HG02885 (cell line): ENCODE measurements at regions not wholly inside any gene's neighbourhood (a gene's known extent, or its start where the extent isn't known, plus 50 kb on each side); places are given as distances from the start of the nearest gene placed in this dataset.
"Not testable (repeated sequence)": the region's sequence is repeated elsewhere in the genome, so short reads cannot be mapped to it uniquely, and the experiment has no call there.

Experiments
- ATAC-seq: cut with Tn5 transposase; IDR thresholded peaks from one replicate; pipeline ENCODE4 v1.9.1; 2021; ENCODE audit warnings: mild to moderate bottlenecking; ENCODE audit not compliant: unreplicated experiment, poor library complexity

GRCh38 chr7:86375602-86376001, 268.1 kb upstream of the GRM3 start:
- not testable (repeated sequence) for ATAC-seq

- no peak for ATAC-seq
Observed at GRCh38 chr7:86372262-86372661, 271.4 kb upstream of the GRM3 start.

- ATAC-seq = no peak
Observed at GRCh38 chr7:86366946-86367345, 276.8 kb upstream of the GRM3 start.

GRCh38 chr7:86340407-86340806, 303.3 kb upstream of the GRM3 start:
- not testable (repeated sequence) for ATAC-seq

- ATAC-seq = no peak
Observed at GRCh38 chr7:86339051-86339450, 304.7 kb upstream of the GRM3 start.

GRCh38 chr7:86328801-86329433, 314.8 kb upstream of the GRM3 start:
- ATAC-seq = no peak

GRCh38 chr7:86326847-86327246, 316.9 kb upstream of the GRM3 start:
- no peak for ATAC-seq

- no peak for ATAC-seq
Observed at GRCh38 chr7:86320889-86321288, 322.8 kb upstream of the GRM3 start.

GRCh38 chr7:86320341-86320740, 323.4 kb upstream of the GRM3 start:
- ATAC-seq = no peak

GRCh38 chr7:86313842-86314241, 329.9 kb upstream of the GRM3 start:
- ATAC-seq = no peak

- no peak for ATAC-seq
Observed at GRCh38 chr7:86301301-86301700, 342.4 kb upstream of the GRM3 start.

GRCh38 chr7:86295526-86295925, 348.2 kb upstream of the GRM3 start:
- ATAC-seq = no peak

- no peak for ATAC-seq
Observed at GRCh38 chr7:86282014-86282682, 361.6 kb upstream of the GRM3 start.

GRCh38 chr7:86280150-86280549, 363.6 kb upstream of the GRM3 start:
- ATAC-seq = no peak

GRCh38 chr7:86262781-86263180, 380.9 kb upstream of the GRM3 start:
- no peak for ATAC-seq

- ATAC-seq = no peak
Observed at GRCh38 chr7:86257894-86258293, 385.8 kb upstream of the GRM3 start.

GRCh38 chr7:86252406-86252805, 391.3 kb upstream of the GRM3 start:
- no peak for ATAC-seq

- ATAC-seq = no peak
Observed at GRCh38 chr7:86248977-86249376, 394.7 kb upstream of the GRM3 start.

GRCh38 chr7:86243171-86243570, 400.5 kb upstream of the GRM3 start:
- ATAC-seq = no peak

GRCh38 chr7:86226191-86226590, 417.5 kb upstream of the GRM3 start:
- ATAC-seq = no peak

GRCh38 chr7:86222806-86223205, 420.9 kb upstream of the GRM3 start:
- ATAC-seq = no peak

GRCh38 chr7:86214734-86215133, 429.0 kb upstream of the GRM3 start:
- ATAC-seq = no peak
